ENCODE measurements at regions not wholly inside any gene's neighbourhood (a gene's known extent, or its start where the extent isn't known, plus 50 kb on each side); places are given as distances from the start of the nearest gene placed in this dataset.

- TF ChIP-seq PATZ1 (tag by site-specific recombination; IDR thresholded peaks at IDR 0.05) (peak; percentile 61), ZNF362 (tag by site-specific recombination; IDR thresholded peaks at IDR 0.05) (no peak)
Observed at GRCh38 chr2:234840336-234840735, 111.5 kb upstream of the SH3BP4 start (continued).

- TF ChIP-seq ZNF548 (tag by site-specific recombination; IDR thresholded peaks at IDR 0.05) (no peak), KLF9 (tag by site-specific recombination; IDR thresholded peaks at IDR 0.05; ENCODE audit: low read depth) (no peak), ZBTB1 (tag by site-specific recombination; IDR thresholded peaks at IDR 0.05) (no peak), ELK4 (IDR thresholded peaks at IDR 0.05; ENCODE audit: borderline replicate concordance, low read depth, low read length) (no peak)
- Histone ChIP-seq H3K4me3 (ENCODE audit: low read depth, low read length) (no peak overlapping the region), H3K27ac (ENCODE audit: extremely low read depth, low read depth, low read length) (no peak overlapping the region), H3K36me3 (ENCODE audit: control insufficient read depth in 2 of 2, insufficient read depth in 1 of 2, low read length in 2 of 2) (no peaks in the 10 kb centered on the region), H3K9me3 (ENCODE audit: control insufficient read depth, insufficient read depth, low read depth, low read length) (no peaks in the 10 kb centered on the region), H3K4me1 (ENCODE audit: control insufficient read depth, insufficient read depth, low read length) (peaks cover 12% of the 10 kb centered on the region)
- POLR2A ChIA-PET, result interaction anchor here (1.1 kb wide), 1 partner anchor 41 kb away, joined by 3 read pairs; no protein-coding TSS in a partner anchor
- CTCF ChIA-PET, result interaction anchor here (1.9 kb wide), 1 partner anchor 42 kb away, joined by 9 read pairs; no protein-coding TSS in a partner anchor
Observed at GRCh38 chr2:234839285-234839684, 112.5 kb upstream of the SH3BP4 start.

GRCh38 chr2:234836271-234836670 lies 115.5 kb upstream of the SH3BP4 start:
- POLR2A ChIA-PET, result no interaction called here
- peaks cover 12% of the 10 kb centered on the region for H3K4me1 ChIP-seq (ENCODE audit: control insufficient read depth, insufficient read depth, low read length)

More at GRCh38 chr2:234836271-234836670, 115.5 kb upstream of the SH3BP4 start:
- no peak overlapping the region for H3K4me3 ChIP-seq (ENCODE audit: low read depth, low read length)
- CTCF ChIA-PET, result no interaction called here
- H3K27ac ChIP-seq (ENCODE audit: extremely low read depth, low read depth, low read length), result no peak overlapping the region
- H3K36me3 ChIP-seq (ENCODE audit: control insufficient read depth in 2 of 2, insufficient read depth in 1 of 2, low read length in 2 of 2), result peaks cover 0 to 3% of the 10 kb centered on the region in 2 experiments; a peak in 1 of 3 replicates
- TF ChIP-seq REST (tag by site-specific recombination; IDR thresholded peaks at IDR 0.05) (peak; percentile 85), ZNF580 (tag by site-specific recombination; IDR thresholded peaks at IDR 0.05) (no peak)
- H3K9me3 ChIP-seq (ENCODE audit: control insufficient read depth, insufficient read depth, low read depth, low read length), result no peaks in the 10 kb centered on the region

All from HEK293 (cell line).